Right lung (tissue), 2 donors: ENCODE measurements at regions not wholly inside any gene's neighbourhood (a gene's known extent, or its start where the extent isn't known, plus 50 kb on each side); places are given as distances from the start of the nearest gene placed in this dataset.
"Not testable (repeated sequence)": the region's sequence is repeated elsewhere in the genome, so short reads cannot be mapped to it uniquely, and the experiment has no call there.

Source experiments
- DNase-seq, 2 donors: peaks; one replicate each; pipeline ENCODE4 v3.0.0-alpha.2; 2013

DNA sequence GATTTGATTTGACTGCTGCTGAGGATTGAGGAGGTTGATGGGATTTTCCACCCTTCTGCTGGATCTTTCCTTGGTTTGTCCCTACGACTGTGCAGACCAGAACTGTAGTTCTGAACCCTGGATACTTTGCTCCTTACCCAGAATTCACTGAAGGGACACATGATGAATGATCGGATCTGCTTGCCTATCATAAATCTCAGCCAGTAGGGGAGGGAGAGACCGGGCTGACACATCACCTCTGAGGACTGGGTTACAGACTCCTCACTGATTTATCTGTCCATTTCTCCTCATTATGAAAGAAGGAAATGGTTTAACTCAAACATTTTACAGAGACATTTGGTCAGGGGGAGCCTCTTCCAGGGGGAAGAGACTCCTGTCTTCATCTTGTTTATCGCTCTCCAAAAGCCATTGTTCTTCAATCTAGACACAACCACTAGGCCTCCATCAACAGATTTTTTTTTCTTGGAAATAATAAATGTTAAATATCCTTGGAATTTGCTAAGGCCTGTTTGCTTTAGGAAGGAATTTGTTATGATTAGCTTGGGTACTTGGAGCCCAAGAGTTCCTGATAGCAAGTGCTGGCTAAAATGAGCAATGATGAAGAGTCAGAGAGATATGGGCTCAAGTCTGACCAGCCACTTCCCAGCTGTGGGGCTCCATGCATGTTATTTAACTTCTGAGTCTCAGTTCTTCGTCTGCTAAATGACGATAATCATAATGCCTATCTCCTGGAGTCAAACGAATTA, 925.5 kb downstream of the SLC4A3 start:
- peak in 1 of 2 donors; percentile 14 for DNase-seq

DNA sequence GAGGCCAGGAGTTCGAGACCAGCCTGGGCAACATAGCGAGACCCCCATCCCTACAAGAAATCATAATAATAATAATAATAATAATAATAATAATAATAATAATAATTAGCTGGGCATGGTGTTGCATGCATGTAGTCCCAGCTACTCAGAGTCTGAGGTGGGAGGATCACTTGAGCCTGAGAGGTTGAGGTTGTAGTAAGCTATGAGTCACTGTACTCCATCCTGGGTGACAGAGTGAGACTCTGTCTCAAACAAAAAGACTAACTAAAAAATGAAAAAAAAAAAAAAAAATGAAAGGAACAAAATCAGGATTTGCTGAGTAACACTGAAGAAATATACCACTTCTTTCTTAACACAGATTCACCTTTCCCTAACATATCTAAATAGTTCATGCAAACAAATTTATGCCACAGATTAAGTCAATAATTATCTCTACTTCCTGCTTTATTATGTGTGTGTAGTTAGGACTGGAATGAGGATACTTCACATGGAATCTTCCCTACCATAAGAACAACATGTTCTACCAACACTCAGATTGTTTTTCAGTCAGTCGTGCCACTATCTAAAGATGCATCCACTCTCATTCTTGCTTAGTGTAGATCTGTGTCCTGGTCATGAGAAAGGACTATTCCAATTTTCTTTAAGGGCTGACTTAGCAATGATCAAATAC, 928.7 kb downstream of the SLC4A3 start:
- no peak for DNase-seq

DNA sequence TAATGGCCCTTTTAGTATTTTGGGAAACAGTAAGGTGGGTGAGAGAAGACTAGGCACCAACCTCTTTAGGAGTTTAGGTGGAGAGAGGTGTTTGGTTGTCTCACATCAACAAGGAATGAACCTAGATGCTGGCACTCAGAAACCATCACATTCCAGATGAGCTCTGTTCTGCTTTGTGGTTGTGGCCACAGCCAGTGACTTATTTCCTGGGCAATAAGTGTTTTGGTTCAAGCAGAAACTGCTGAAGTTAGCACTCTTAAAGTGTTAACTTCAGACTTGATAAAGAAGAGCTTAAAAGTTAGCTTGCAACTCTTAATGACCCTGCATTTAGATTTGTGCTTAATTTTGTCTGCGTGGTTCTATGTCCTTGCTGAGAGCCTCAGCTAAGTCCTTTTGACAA, 929.2 kb downstream of the SLC4A3 start:
- no peak for DNase-seq

DNA sequence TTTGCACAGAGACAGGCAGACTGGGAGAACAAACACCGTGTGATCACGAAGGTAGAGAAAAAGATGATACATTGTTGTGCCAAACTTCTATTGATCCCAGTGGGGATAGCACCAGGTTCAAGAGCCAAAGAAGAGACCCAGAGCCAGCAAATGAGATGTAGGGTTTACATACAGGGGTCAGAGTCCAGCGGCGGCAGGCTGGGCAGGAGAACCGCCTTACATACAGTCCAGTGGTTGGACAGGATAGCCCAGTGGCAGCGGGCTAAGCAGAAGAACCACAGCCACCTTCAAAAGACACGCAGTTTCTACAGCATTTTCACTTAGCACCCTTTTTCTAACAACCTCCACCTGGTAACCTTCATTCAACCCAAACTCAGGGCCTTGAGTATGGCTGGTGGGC, 932.8 kb downstream of the SLC4A3 start:
- no peak for DNase-seq

DNA sequence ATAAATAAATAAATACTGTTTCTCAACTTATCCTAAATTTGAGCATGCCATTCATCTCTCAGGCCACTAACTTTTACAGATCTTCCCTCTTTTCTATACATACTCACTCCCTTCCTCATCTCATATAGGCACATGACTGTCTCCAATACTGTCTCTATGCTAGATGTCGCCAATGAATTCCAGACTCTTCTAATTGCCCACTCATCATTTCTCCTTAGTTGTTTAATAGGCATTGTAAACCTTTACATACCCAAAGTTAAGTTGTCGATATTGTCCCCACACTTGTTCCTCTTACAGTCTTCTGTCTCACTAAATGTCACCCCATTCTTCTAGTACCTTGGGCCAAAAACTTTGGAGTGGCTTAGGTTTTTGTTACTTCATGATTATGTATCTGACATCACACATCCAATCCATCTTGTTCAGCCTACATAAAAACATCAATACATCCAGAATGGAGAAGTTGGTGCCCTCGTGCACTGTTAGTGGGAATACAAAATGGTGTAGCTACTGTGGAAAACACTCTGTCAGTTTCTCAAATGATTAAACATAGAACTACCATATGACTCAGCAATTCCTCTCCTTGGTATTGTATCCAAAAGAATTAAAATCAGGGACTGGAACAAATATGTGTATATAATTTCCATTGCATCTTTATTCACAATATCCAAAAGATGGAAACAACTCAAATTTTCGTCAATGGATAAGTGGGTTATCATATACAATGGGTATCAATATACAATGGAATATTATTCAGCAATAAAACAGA, 935.1 kb downstream of the SLC4A3 start:
- no peak for DNase-seq

DNA sequence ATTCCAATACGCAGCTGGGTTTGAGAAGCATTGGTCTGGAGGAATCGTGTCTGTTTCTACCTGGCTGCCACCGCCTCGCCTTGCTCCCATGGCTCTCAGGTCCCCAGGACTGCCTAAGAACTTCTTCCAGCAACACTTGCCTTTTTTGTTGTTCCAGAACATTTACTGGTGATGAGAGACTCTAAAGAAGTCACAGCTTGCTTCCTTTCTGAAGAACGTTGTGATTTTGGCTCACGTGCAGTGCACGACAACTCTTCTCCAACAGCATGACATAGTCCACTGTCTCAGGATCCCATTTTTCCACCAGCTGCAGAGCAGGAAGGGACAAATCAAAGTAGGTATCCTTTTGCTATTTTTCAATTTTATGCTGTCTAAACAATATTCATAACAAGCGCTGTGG, 940.9 kb downstream of the SLC4A3 start:
- DNase-seq, result no peak

DNA sequence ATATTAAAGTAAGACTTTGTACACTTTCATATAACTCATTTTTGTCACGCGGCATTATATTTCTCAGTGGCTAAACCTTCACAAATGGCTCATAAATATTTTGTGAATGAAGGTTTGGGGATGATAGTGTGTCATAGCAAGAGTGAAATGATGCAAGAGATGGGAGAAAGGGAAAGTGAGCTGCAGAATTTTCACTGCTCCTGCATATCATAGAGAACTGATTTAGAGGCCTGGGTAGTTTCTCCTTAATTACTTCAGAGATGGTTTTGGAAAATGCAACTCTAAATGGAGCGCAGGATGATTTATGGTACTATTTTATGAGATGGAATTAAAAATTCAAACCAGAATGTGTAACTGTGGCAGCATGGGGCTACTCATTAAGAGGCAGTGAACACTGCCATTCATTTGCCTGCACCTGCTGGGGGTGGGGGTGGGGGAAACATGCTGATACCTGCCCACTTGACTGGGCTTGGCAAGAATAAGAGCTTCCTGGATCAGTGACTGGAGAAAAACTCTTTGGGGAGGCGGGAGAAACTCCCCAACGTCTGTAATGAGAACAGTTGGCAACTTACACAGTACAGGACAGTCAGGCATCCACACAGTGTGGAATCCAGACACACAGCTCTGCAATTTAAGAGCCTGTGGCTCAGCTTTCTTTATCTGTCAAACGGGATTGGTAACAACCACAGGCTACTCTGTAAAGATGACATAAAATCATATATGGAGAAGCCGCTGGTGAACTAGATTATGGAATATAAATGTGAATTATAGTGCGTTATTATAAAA, 941.9 kb downstream of the SLC4A3 start:
- DNase-seq, result no peak

DNA sequence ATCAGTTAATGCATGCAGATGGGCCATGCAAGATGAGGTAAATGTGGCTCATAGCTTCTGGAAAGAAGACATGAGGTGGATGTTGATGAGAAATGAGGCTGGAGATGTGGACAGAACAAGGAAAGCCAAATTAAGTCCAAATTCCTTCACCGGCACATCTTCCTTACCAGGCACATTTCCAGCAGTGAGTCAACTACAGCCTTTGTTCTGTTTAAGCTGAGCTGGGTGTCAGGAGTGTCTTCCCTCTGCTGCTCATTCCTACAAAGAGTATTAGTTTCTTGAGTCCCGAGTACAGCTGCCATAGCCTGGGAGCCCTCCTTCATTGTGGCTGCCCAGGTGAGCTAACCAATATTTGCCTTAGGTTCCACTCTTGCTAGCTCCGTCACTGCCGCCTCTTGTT, 945.0 kb downstream of the SLC4A3 start:
- DNase-seq, result no peak

DNA sequence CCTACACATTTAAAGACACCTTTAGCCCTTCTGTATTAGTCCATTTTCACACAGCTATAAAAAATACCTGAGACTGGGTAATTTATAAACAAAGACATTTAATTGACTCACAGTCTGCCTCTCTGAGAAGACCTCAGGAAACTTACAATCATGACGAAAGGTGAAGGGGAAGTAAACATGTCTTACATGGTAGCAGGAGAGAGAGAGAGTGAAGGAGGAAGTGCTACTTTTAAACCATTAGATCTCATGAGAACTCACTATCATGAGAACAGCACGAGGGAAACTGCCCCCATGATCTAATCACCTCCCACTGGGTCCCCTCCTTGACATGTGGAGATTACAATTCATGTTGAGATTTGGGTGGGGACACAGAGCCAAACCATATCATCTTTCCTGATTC, 946.6 kb downstream of the SLC4A3 start:
- DNase-seq, result no peak

DNA sequence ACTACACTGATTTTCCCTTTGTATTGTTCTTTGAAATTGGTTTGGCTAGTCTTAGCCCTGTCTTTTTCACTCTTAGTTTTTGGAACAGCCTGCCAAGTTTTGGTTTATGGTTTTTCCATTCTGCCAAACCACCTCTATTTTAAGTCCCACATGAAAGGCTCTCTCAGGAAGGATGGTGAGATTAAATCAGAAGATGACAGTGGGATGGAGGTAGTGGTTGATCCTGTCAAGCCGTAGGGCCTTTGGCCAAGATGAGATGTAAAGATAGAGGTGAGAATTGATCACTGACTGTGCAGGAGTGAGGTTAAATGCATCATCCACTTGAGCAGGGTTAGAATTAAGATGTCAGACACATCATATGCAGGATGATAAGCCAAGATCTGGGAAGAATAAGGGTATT, 948.5 kb downstream of the SLC4A3 start:
- no peak for DNase-seq

DNA sequence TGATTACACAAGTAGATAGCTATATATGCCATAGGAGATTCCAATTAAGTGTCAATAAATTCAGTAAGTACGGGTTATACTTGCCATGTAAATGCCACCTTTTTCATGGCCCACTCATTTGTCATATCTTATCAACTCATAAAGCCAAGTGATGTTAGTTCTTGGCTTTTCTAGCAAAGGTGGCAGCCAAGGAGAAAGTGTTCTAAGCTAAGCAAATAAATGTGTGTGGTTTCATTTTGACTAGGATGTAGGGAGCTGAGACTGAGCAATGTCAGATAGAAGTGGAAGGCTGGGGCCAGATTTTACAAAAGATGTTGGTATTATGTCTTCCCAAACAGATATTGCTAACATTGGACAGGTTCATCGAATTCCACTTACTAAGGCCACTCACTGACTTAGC, 952.0 kb downstream of the SLC4A3 start:
- no peak for DNase-seq

DNA sequence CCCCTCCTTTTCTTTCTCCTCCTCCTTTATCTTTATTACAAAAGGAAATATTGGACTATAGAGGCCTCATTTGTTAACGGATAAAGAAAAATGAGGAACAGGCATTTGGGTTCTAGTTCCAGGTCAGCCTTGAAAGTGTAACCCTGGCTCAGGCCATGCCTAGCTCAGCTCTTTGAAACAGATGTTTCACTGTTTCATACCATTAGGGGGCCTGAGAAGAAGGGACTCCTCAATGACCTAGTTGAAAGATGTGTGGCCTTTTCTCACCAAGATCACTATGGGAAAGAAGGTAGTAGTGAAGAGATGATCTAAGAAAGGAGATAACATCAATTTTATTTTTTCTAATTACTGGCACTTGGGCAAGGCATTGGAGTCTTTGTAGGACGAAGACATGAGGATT, 952.7 kb downstream of the SLC4A3 start:
- no peak for DNase-seq

DNA sequence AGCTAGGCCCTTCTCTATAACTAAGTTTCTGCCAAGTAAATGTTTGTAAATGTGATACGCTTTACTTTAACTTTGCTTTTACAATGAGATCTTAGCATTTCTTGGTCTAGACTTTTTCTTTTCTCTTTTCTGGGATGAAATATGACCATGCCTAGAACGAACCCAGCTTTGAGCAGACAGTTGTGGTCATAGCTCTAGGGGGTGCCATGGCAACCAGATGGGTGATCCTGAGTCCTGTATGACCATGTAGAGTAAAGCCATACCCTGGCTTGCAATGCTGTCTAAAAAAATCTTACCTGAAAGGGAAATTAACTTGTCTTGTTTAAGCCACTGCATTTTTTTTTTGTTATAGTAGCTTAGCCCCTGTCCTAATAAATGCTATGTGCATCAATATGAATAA, 956.3 kb downstream of the SLC4A3 start:
- no peak for DNase-seq

DNA sequence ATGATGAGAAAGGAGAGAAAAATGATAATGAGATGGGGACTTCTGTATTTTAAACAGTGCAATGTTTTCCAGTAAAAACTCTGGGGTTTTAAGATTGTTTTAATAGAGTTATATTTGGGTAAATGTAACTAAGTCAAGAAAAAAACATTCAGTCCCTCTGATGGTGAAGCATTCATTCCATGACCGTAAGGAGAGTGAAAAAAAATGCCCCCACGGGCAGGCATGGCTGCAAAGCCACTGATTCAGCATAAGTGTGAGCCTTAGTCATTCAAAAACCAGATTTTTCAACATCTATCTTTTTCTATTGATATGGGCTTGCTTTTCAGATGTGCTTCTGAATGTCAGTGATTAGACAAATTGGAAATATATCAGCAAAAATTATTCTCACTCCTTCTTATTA, 957.8 kb downstream of the SLC4A3 start:
- DNase-seq, result no peak

DNA sequence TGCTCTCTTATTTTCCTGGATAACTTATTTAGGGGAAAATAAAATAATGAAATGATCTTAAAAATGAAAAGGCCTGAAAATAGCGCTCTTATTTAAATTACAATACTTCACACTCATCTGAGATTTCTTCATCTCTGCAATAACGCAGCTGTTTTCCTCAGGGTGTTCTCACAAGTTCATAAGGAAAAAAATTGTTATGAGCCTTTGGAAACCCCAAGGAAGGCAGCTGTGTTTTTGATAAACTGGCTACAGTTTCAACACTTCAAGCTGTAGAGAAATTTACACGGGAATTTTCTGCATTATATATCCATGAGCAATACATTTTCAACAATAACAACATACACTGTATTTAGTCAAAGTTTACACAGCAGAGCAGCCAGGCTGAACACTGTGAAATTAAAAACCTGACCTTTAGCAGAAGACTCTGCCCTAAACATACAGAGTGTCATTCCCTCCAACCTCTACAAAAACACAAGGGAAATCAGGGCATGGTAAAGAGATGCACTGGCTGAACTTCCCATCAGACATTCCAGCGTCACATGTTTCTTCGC, 959.6 kb downstream of the SLC4A3 start:
- peak; percentile 6 to 21 for DNase-seq

DNA sequence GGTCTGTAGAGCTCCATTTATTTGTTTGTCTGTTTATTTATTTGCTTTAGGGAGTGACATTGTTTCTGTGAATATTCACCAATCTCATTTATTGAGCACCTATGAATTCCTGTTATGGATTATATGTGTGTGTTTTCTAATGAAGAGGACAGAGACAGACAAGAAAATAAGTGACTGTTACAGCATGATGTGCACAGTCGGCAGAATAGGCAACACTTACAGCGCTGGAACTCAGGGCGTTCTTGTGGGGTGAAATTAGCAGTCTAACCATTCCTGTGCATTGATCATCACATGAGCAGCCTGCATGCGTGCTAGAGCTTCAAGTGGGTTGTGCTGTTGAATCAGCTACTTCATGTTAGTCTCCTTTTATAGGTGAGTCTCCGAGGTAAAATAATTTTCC, 960.7 kb downstream of the SLC4A3 start:
- no peak for DNase-seq

DNA sequence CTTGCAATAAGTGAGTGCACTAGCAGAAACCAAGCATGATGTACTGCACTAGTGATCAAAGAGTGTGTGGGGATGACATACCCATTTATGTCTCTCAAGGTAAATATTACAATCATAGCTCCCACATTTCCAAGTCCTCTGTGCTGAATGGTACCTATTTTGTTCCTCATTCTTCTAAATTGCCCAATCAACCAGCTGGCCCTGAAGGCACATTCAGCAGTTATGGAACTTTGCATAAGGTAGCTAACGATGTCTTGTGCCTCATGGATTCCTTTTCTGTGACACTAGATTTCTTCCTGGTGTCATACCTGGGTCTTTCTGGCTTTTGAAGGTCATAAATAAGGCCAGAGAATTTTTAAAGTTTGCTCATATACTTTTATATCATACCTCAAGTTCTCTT, 963.0 kb downstream of the SLC4A3 start:
- no peak for DNase-seq

DNA sequence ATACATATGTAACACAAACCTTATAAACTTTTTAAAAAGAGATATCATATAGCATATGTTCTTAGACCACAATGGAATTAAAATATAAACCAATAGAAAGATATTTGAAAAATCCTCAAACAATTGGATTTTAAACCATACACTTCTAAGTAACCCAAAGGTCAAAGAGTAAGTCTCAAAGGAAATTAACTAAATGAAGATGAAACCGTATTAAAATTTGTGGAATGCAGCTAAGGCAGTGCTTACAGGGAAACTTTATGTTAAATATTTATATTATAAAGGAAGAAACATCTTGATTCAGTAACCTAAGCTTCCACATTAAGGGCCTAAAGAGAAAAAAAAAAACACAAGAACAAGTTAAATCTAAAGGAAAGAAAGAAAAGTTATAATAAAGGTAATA, 966.1 kb downstream of the SLC4A3 start:
- no peak for DNase-seq

DNA sequence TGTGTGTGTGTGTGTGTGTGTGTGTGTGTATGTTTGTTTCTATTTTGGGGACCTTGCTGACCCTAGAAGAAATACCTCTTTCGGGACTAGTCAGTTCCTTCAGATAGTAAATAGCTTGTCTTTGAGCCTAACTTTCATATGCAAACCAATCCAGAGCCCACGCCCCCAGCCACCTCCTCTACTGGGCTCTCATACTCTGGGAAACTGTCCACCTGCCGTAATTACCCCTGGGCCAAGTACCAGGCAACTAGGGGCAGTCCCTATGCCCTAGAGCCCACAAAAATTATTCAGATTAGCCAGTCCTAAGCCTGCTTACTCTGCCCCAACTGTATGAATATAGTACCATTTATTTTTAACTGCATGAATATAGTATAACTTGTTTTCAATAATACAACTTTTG, 970.4 kb downstream of the EPHA4 start:
- DNase-seq, result no peak

DNA sequence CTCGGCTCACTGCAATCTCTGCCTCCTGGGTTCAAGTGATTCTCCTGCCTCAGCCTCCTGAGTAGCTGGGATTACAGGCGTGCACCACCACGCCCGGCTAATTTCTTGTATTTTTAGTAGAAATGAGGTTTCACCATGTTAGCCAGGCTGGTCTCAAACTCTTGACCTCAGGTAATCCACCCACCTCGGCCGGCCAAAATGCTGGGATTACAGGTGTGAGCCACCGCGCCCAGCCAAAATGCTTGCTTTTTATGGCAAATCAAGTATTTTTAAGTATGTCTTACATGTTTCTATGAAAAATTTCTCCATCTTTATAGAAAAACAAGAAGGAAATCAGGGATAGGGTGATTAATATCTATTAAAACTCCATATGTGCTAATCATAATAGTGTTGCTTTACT, 959.1 kb downstream of the EPHA4 start:
- not testable (repeated sequence) for DNase-seq

DNA sequence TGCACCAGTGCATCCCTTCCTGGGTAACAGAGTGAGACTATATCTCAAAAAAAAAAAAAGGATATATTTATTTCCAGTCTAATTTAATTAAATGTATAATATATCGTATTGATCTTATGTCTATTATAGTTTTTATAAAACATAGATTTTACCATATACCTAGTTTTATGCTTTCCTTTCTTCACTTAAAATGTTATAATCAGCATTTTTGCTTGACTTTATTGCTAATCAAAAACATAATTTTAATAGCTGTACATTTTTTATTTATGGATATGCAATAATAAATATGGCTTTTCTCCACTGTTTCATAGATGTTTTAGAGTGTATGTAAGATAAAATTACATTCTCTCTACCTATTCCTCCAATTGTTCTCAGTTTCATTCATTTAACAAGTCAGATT, 958.0 kb downstream of the EPHA4 start:
- DNase-seq, result no peak
